ENCODE measurements at regions not wholly inside any gene's neighbourhood (a gene's known extent, or its start where the extent isn't known, plus 50 kb on each side); places are given as distances from the start of the nearest gene placed in this dataset.

DNA sequence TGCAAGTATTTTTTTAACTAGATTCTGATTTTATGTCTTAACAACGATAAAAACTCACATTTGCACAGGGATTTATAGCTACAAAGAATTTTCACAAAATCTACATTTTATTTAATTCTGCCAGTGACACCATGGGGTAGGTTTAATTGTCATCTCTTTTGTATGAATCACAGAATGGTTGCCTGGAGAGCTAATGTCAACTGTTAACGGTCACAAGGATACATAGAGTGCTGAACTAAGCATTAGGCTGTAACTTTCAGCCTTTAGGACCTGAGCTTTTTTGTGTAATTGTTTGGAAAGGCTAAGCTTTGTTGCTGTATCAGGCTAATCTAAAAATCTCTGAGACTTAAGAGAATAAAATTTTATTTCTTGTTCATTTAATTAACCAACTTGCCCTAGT, 465.3 kb upstream of the TBX3 start:
- DNase-seq = no peak

DNA sequence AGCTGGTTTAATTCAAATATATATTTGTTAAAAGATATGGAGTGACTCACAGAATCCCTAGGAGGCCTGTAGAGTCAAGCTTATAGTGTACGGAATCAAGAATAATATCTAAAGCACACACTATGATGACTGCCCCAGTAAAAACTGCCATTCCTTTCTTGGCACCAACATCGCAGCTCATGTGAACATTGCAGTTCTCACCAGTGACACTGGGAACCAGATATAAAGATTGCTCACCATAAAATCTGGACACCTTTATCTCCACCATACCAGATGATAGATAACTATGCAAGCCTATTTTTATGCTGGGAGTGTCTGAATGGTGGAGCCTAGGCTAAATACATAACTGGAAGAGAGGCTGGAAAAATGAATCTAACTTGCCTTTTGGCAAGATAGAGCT, 463.9 kb upstream of the TBX3 start:
- DNase-seq = no peak

DNA sequence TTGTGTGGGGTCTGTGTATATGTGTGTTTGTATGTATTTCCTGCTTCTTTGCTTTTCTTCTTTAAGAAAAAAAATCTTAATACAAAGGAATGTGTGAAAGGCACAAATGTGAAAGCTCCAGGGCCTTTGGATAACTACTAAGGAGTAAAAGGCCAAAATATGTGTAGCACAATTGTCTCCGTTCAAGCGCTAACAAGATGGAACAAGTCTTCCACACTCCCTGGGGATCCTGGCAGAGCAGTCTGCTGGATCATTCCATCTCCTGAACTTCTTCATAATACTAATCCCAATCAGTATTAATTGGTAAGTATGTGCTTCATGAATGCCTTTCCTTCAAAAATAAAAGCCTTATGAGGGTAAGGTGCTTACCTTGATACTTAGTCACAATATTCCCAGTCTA, 462.5 kb upstream of the TBX3 start:
- DNase-seq = no peak

DNA sequence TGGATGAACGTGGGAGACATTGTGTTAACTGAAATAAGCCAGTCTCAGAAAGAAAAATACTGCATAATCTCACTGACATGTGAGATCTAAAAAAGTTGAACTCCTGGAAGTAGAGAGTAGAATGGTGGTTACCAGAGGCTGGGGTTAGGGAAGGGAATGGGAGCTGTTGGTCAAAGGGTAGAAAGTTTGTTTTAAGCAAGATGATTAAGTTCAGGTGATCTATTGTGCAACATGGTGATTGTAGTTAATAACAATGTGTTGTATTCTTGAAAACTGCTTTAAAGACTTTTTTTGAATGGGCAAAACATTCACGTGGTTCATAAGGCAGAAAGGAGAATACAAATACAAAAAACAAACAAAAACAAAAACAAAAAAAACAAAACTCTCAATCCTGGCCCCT, 460.4 kb upstream of the TBX3 start:
- no peak for DNase-seq

DNA sequence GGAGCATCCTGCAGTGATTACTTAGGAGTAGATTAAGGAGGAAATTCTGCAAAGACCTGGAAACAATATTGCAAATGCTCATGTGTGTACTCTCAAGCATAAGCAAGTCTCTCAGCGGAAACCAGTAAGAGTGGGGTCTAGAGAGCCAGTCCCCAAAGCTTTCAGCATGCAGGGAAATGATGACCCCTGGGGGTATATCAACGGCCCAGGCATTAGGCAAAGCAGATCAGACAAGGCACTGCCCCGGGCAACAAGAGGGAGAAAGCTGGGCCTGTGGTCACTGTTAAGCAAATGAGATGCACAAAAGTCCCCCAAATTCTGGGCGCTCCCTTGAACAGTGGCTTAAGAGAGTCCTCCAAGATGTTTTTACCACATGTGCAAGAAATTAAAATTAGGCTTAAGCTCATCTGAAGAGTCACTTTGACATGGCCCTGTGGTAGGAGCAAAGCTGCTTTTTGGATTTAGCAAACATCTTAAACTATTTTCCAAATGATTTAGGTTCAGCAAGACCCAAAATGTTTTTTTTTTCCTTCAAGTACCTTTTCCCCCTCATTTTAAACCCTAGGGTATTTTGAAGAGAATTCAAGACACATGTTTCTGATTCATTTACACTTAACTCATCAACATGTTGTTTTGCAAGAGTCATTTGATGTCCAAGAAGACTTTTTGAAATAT, 457.1 kb upstream of the TBX3 start:
- DNase-seq = no peak

DNA sequence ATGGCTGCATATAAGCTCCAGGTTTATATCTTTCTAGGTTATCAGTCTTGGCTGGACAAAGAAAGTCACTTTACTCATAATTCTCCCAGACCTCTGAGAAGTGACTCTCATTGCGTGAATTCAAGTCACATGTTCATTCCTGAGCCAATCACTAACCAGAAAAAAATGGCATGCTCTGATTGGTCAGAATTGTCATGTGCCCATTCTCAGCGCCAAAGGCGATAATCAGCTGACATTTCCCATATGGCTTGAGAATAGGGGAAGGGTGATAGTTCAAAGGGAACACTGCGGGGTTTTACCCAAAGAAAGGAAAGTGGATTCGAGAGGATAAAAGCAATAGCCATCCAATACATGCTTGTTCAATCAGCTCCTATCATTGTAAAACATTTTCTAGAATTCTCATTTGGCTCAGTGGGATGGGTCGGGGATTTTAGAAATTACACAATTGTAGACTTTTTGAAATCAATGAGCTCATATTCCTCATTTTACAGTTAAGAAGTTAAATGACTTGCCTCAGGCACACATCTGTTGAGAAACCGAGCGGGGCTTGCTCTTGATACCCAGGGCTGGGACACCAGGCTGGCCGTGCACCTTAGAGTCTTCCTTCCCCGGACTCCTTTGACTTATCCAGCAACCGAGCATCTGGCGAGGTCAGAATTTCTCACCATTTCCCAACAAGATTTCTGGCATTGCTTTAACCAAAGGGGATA, 454.0 kb upstream of the TBX3 start:
- no peak for DNase-seq

DNA sequence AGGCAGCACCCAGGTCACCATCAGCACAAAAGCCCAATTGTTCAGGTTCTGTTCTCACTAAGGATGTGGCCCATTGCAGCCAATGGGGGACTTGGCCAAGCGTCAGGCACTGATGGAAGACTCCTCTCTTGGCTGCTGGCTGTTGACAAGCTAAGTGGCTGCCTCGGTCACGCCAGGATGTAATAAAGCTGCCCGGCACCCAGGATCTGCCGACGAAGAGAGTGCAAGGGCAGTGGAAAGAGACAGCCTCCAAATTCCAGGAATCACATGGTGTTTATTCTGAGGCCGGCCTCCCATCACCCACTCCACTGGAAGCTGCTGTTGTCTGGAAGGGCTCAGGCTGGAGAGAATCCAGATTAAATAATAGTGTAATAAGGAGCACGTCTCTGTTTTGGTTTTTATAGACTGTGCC, 451.8 kb upstream of the TBX3 start:
- DNase-seq = no peak

DNA sequence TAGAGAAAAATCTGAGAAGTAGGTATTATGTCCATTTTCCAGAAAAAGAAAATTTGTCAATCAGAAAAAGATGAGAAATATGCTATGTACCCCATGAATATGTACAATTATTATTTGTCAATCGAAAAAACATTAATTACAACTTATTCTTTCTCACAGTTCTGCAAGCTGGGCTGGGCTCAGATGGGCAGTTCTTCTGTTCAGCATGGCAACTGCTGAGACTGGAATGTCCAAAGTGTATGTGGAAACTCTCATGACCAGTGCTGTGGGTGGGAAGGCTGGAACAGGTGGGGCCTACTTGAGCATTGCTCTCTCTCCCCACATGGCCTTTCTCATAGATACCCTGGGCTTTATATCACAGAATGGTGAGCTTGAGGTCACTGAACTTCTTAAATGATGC, 450.3 kb upstream of the TBX3 start:
- DNase-seq = no peak

DNA sequence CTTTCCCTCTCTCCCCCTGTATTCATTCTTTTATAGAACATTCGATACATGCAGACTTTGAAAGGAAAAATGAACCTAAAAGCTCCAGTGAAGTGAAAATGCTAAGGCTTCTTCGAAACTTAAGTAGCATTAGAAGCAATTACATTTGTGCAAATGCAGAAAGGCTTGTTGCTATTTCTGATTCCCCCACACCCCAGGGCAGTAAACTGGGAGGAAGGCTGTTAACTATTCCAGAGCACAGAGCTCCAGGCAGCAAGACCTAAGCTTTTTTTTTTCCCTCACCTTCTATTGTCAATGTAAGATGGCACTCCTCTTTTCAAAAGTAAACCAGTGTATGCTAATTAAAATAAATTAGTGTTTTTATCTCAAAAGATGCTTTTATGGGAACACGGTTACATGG, 448.9 kb upstream of the TBX3 start:
- DNase-seq = no peak

DNA sequence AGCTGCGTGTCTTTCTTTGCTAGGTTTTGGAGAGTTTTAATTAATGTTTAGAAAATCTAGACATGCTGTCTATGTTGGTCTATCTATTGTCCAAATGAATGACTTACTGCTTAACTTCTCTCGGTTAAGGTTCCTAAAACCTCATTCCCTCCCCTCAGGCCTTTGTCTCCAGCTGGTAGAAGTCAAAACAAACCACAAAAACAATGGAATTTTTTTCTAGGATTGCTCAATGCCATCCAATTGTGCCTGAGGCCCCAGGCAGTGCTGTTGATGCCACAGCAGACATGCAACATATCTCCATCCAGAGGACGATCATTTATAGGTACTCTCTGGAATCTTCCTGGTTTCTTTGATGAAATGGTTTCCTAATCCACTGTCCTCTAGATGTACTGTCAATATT, 448.2 kb upstream of the TBX3 start:
- no peak for DNase-seq

DNA sequence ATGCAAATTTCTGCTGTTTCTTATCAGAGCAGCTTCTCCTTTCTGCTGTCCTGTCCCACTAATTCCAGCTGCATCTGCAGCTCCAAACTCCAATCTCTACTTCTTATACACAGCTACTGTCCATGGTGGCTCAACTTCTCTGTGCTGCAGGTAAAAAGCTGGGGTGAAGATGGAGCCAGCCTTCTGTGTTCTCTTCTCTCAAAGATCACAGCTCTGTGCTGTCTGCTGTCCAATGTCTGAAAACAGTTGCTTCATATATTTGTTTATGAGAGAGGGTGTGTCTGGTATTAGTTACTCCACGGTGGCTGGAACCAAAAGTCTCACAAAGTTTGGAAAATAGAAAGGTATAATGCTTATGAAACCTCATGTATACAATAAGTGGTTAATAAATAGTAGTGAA, 445.8 kb upstream of the TBX3 start:
- no peak for DNase-seq

DNA sequence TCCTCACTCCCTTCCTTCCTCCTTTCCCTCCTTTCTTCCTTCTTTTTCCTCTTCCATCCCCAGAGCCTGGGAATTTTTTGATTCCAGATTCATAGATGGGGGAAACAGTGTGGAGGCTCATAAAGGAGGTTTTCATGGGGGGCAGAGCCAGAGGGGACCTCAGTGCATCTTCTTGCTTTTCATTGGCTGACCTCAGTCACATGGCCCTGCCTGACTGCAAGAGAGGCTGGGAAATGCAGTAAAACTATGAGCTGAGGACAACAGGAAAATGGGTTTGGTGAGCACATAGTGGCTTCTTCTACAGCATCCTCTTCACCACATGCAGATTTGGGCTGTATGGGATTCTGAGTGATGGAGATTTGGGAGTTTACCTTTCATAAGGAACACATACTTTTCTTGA, 437.1 kb upstream of the TBX3 start:
- no peak for DNase-seq

DNA sequence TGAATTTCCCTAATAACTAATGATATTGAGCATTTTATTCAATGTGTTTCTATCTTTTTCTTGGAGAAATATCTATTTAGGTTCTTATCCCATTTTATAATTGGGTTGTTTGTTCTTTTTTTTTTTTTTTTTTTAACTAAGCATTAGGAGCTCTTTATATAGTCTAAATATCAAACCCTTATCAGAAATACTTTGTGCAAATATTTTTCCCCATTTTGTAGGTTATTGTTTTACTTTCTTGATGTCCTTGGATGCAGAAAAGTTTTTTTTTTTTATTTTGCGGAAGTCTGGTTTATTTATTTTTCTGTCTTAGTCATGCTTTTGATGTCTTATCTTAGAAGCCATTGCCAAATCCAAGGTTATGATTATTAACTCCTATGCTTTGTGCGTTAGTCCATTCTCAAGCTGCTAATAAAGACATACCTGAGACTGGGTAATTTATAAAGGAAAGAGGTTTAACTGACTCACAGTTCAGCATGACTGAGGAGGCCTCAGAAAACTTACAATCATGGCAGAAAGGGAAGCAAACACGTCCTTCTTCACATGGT, 434.3 kb upstream of the TBX3 start:
- DNase-seq = no peak

DNA sequence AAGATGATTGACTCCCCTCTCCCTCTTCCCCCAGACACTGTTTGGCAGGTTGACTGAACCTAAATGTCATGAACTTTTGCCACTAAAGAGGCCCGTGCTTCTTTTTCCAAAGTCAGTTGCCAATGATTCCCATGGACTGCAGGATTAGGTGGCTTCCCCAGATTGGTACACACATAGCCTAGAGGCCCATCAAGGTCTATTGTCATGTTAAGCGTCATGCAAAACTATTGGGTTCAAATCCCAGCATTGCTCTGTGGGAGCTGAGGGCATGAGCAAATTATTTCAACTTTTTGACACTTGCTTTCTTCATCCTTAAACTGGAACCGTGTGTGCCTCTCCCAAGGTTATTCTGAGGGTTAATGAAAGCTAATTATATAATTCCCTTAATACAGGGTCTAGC, 430.2 kb upstream of the TBX3 start:
- no peak for DNase-seq

DNA sequence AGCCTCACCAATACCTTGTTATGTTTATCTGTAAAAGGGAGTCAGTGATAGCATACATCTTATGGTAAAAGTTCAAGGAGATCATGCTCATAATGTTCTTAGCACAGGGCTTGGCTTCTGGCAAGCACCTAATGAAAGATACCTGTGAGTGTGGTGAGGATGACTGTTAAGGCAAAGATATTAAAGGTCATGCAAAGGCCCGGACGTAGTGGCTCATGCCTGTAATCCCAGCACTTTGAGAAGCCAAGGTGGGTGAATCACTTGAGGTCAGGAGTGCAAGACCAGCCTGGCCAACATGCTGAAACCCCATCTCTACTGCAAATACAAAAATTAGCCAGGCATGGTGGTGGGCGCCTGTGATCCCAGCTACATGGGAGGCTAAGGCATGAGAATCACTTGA, 425.9 kb upstream of the TBX3 start:
- no peak for DNase-seq

DNA sequence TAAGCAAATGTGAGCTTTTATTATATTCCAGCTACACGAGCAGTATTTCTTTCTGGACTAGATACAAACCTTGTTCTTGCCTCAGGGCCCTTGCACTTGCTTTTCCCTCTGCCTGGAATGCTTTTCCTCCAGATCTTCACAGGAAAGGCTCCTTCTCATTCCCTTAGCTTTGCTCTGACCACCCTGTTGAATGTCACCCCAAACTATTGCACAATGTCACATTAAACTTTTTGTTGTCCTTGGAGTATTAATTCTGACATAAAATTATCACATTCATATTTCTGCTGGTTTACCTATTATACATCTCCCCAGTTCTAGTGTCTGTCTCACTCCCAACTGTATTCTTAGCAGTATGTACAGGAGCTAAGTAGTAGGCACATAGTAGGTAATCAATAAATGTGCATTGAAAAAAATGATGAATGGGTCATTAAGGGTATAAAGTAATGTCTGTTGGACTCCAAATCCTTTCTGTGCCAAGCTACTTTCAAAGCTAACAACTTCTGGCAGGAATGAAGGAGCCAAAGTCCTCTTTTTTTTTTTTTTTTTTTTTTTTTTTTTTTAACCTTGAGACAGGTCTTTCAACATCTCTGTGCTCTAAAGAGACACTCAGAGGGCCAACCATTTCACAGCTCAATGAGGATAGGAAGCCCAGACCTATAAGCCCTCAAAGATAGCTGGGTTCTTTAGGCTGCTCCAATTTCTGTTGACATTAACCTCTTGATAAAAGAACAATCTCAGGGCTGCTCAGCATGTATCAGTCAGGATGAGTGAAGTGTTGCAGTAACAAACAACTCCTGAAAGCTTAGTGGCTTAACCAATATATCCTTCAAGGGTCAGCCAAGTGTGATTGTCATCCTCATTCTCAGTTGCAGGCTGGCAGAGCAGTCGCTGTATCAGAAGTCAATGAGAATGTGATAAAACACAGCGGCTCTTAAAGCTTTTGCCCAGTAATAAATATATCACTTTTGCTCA, 424.4 kb upstream of the TBX3 start:
- DNase-seq = no peak

DNA sequence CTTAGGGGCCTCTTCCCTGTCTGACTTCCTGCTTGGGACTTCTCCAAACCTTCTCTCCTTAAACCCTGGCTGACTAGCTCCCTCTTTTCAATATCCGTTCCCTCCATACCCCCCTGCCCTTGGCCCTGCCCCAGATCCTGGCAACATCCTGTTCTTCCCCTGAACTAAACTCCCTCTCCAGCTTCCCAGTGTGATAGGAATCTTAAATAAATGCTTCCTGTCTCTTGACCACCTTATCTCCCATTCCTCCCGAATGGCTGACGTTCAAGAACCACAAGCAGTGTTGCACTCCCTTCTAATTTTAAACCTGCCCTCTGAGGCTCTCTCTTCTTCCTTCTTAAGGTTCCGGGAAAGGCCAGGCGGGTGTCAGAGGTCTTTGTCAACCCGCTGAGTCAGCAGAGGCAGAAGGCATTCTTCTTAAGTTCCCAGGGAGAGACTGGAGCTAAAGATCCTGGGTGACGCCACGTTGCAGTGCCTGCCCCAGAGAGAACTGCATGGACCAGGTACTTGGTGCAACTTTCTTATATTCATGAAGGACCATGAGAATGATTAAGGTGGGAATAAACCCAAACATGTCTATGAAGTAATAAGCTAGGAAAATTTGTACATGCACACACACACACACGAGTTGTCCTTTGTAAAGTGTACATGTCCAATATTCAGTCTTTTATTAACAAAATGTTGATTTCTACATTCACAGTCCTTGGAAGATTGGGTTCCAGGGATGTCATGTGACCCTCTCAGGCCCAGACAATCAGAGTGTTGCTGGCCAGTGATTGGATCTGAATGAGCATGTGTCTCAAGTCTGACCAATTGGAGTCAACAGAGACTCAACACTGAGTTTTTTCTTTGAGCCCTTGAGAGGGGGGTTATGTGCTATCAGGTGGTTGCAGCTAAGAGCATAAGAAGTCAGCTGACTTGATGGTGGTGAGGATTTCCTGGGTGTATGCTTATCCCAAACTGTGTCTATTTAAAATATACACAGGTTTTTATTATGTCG, 420.2 kb upstream of the TBX3 start:
- no peak for DNase-seq

DNA sequence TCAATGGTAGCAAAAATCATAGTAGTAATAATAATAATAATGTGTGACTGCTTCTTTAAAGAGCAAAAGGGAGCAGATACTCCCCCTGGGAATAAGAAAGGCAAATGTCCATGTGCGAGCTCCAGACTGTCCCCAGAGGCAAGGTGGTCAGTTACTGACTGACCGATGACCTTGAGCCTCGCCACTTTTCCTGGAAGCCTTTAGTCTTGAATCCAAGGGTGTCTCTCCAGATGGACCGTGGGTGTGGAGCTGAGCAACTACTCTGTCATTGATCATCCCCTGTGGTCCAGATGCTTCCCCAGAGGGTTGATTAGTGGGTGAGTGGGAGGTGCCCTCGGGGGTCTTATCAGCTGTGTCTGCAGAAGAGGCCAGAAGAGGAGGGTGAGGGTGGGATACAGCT, 418.5 kb upstream of the TBX3 start:
- no peak for DNase-seq

DNA sequence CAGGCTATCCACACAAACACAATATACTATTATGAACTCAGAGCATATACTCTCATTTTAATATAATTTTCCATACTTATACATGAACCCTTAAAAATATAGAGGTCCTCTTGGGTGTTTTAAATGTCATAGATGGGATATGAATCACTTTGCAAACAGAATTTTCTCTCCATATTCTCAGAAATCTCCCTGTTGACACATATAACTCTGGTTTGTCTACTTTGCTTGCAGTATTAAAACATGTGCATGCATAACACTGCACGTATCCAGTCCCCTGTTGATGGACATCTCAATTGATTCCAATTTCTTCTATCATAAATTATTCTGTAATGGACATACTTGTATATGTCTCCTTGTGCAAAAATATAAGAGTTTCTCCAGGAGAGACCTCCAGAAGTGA, 417.5 kb upstream of the TBX3 start:
- DNase-seq = no peak

DNA sequence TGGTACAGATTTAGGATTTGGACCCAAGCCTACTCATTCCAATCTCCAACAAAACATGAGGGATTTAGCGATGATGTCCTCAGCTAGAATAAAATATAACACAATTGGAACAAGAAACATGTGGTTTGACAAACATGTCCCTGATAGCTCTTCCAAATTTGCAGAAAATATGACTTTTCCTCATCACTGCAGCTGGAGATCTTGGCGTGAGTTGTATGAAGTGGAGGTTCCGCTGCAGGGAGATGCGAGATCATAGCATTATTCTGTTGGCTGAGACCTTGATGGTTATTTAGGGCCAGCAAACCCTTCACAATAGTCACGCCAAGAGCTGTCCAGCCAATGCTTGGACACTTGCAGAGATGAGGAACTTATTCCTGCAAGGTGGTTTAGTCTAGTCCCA, 413.4 kb upstream of the TBX3 start:
- no peak for DNase-seq

DNA sequence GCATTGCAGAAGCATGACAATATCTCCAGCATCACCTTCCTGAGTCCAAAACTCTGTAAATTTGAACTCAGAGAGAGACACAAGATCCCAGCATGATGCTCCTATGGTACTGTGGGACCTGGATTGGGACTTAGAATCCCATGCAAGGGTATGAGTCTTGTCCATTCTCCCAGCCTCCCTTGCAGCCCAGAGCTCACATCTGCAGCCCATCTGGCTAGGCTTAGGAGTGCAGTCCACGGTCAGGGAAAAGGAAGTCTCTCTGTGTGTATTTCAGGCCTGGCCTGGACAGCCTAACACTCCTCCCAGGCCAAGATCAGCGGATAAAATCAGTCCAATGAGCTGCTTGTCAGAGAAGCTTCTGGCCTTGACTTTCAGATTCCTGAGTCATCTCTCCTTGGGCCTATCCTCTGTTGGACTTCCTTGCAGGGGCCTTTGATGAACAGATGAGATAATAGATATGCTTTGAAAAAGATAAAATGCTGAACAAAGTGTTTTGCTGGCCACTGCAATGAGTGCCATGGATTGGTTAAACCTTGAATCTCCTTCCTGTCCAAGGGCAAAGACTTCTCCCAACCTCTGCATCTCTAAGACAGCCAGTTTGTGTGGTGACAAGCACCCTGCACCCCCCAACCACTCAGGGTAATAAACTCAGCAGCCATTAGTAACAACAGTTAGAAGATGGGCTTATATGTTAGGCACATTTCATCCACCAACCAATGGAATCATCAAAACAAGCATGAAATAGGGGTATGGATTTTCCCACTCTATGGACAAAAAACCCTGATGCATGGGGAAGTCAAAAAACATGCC, 412.8 kb upstream of the TBX3 start:
- DNase-seq = no peak

All from KG1 (cell line).